H1 (cell line): ENCODE measurements at regions not wholly inside any gene's neighbourhood (a gene's known extent, or its start where the extent isn't known, plus 50 kb on each side); places are given as distances from the start of the nearest gene placed in this dataset.

Source experiments
- CTCF ChIA-PET: fragments of 300-600 bp; sonication (Branson Sonifier 250); formaldehyde crosslinking; loops from one replicate; lab custom pipeline; 2021; ENCODE audit not compliant: partially characterized antibody; lab: Charles Lee
- POLR2A ChIA-PET: fragments of 300-600 bp; sonication (Branson Sonifier 250); formaldehyde crosslinking; loops from one replicate; lab custom pipeline; 2021; ENCODE audit warnings: inconsistent platforms; ENCODE audit not compliant: partially characterized antibody; lab: Charles Lee
- DNase-seq, 2 experiments: peaks; one replicate each; pipeline versions ENCODE4 v3.0.0 to v3.0.0-alpha.2; 2010 to 2022; ENCODE audit warnings: low spot score in 2 of 2, low read depth in 1 of 2, mixed read lengths in 1 of 2
- FAIRE-seq: peaks from 2 replicates; lab custom pipeline; 2011; peaks lifted over from hg19 to GRCh38; lab: Jason Lieb, UNC
- H2AFZ ChIP-seq: 2 replicates; pipeline ENCODE4 v1.8.1; 2012; ENCODE audit warnings: low read length, inconsistent platforms
- H2AK5ac ChIP-seq: 2 replicates; pipeline ENCODE4 v1.6.1; 2013; ENCODE audit warnings: low read depth, low read length
- H2BK120ac ChIP-seq: replicated peaks from 2 replicates; pipeline ENCODE3; 2013; ENCODE audit warnings: low read depth, low read length, inconsistent platforms
- H2BK12ac ChIP-seq: 2 replicates; pipeline ENCODE4 v1.6.1; 2013; ENCODE audit warnings: low read depth, low read length
- H2BK15ac ChIP-seq: 2 replicates; pipeline ENCODE4 v1.6.1; 2013; ENCODE audit warnings: low read length
- H2BK20ac ChIP-seq: 2 replicates; pipeline ENCODE4 v1.6.1; 2013; ENCODE audit warnings: low read length
- H2BK5ac ChIP-seq: 2 replicates; pipeline ENCODE4 v1.6.1; 2013; ENCODE audit warnings: low read depth, low read length
- H3K14ac ChIP-seq: 2 replicates; pipeline ENCODE4 v1.6.1; 2013; ENCODE audit warnings: inconsistent platforms; ENCODE audit not compliant: insufficient read length
- H3K18ac ChIP-seq: 2 replicates; pipeline ENCODE4 v1.6.1; 2013; ENCODE audit warnings: low read length; ENCODE audit errors: extremely low read depth
- H3K23ac ChIP-seq: 2 replicates; pipeline ENCODE4 v1.6.1; 2013; ENCODE audit warnings: inconsistent platforms; ENCODE audit not compliant: insufficient read length
- H3K23me2 ChIP-seq: 2 replicates; pipeline ENCODE4 v1.6.1; 2013; ENCODE audit warnings: low read depth, low read length
- H3K27ac ChIP-seq: 2 replicates; pipeline ENCODE4 v1.6.1; 2011; ENCODE audit warnings: low read depth, low read length, inconsistent platforms
- H3K27me3 ChIP-seq, 4 experiments: replicated peaks in 1 of 4; 1 replicate in 1 of 4; 2 replicates in 3 of 4; pipeline versions ENCODE4 v1.6.1 to v1.8.1; 2011 to 2013; ENCODE audit warnings: low read length in 3 of 4, mild to moderate bottlenecking in 3 of 4, inconsistent platforms in 2 of 4, mixed read lengths in 2 of 4, moderate library complexity in 1 of 4; ENCODE audit not compliant: control insufficient read depth in 3 of 4, insufficient read depth in 3 of 4; ENCODE audit errors: extremely low read depth in 1 of 4
- H3K36me3 ChIP-seq, 4 experiments: 2 replicates each; pipeline versions ENCODE4 v1.6.1 to v1.8.1; 2011 to 2013; ENCODE audit warnings: mild to moderate bottlenecking in 4 of 4, low read length in 3 of 4, moderate library complexity in 2 of 4, control low read depth in 1 of 4, inconsistent platforms in 1 of 4; ENCODE audit not compliant: insufficient read depth in 4 of 4, control insufficient read depth in 2 of 4
- H3K4ac ChIP-seq: replicated peaks from 2 replicates; pipeline ENCODE3; 2013; ENCODE audit warnings: low read length, low read depth, mixed read lengths, inconsistent platforms; ENCODE audit not compliant: insufficient read length
- H3K4me1 ChIP-seq, 4 experiments: replicated peaks in 1 of 4; 1 replicate in 1 of 4; 2 replicates in 3 of 4; pipeline versions ENCODE4 v1.6.1 to v1.8.1; 2011 to 2013; ENCODE audit warnings: low read length in 3 of 4, inconsistent platforms in 2 of 4, mixed read lengths in 1 of 4; ENCODE audit not compliant: insufficient read depth in 4 of 4, control insufficient read depth in 3 of 4
- H3K4me2 ChIP-seq, 2 experiments: 2 replicates each; pipeline versions ENCODE4 v1.6.1 to v1.8.1; 2011 to 2013; ENCODE audit warnings: low read depth in 2 of 2, low read length in 2 of 2, control low read depth in 1 of 2, inconsistent platforms in 1 of 2, mild to moderate bottlenecking in 1 of 2; ENCODE audit not compliant: insufficient read depth in 1 of 2
- H3K4me3 ChIP-seq, 4 experiments: fragments of 200-600, 300-600 bp in 1 of 4; sonication (generic), shearing (Covaris generic), sonication (Bioruptor Twin) in 1 of 4; 2 replicates each; pipeline versions ENCODE4 v1.5.1 to v1.8.1; 2011 to 2016; ENCODE audit warnings: low read length in 4 of 4, low read depth in 3 of 4, control low read depth in 2 of 4, inconsistent platforms in 2 of 4, mild to moderate bottlenecking in 2 of 4, mixed read lengths in 1 of 4, moderate library complexity in 1 of 4; ENCODE audit not compliant: insufficient read depth in 2 of 4; ENCODE audit errors: extremely low read depth in 1 of 4
- H3K56ac ChIP-seq: replicated peaks from 2 replicates; pipeline ENCODE3; 2013; ENCODE audit warnings: low read depth, mild to moderate bottlenecking, mixed read lengths, low read length, inconsistent platforms; ENCODE audit not compliant: insufficient read length
- H3K79me1 ChIP-seq: 2 replicates; pipeline ENCODE4 v1.6.1; 2013; ENCODE audit warnings: low read depth, low read length, control low read depth
- H3K79me2 ChIP-seq, 2 experiments: 2 replicates each; pipeline versions ENCODE4 v1.6.1 to v1.8.1; 2012 to 2013; ENCODE audit warnings: low read length in 2 of 2, mild to moderate bottlenecking in 2 of 2, inconsistent platforms in 1 of 2; ENCODE audit not compliant: insufficient read depth in 2 of 2, control insufficient read depth in 1 of 2
- H3K9ac ChIP-seq, 4 experiments: replicated peaks in 1 of 4; 1 replicate in 1 of 4; 2 replicates in 3 of 4; pipeline versions ENCODE4 v1.6.1 to v1.8.1; 2011 to 2013; ENCODE audit warnings: low read depth in 3 of 4, low read length in 3 of 4, control low read depth in 2 of 4, mild to moderate bottlenecking in 2 of 4, moderate library complexity in 2 of 4, inconsistent platforms in 1 of 4; ENCODE audit errors: extremely low read depth in 1 of 4
- H3K9me3 ChIP-seq, 2 experiments: 2 replicates each; pipeline versions ENCODE4 v1.6.1 to v1.8.1; 2012 to 2013; ENCODE audit warnings: mild to moderate bottlenecking in 2 of 2, moderate library complexity in 2 of 2, control low read depth in 1 of 2, inconsistent platforms in 1 of 2, low read depth in 1 of 2, low read length in 1 of 2, mixed read lengths in 1 of 2; ENCODE audit not compliant: insufficient read depth in 2 of 2
- H4K20me1 ChIP-seq, 2 experiments: replicated peaks in 1 of 2; 2 replicates each; pipeline versions ENCODE3 to v1.8.1; 2011 to 2013; ENCODE audit warnings: inconsistent platforms in 2 of 2, low read length in 2 of 2, mild to moderate bottlenecking in 1 of 2; ENCODE audit not compliant: insufficient read depth in 2 of 2, control insufficient read depth in 1 of 2
- H4K5ac ChIP-seq: 2 replicates; pipeline ENCODE4 v1.6.1; 2013; ENCODE audit warnings: low read length, low read depth, mixed read lengths, inconsistent platforms; ENCODE audit not compliant: insufficient read length
- H4K8ac ChIP-seq: 2 replicates; pipeline ENCODE4 v1.8.0; 2013; ENCODE audit warnings: mild to moderate bottlenecking, moderate library complexity, low read length, inconsistent platforms; ENCODE audit not compliant: insufficient read depth; ENCODE audit errors: extremely low read depth
- H4K91ac ChIP-seq: replicated peaks from 2 replicates; pipeline ENCODE3; 2013; ENCODE audit warnings: low read length, mixed read lengths, inconsistent platforms; ENCODE audit not compliant: insufficient read length
- CBX5 ChIP-seq: fragments of 300-800, 300-1000 bp; sonication (generic); IDR thresholded peaks from 2 replicates; pipeline ENCODE4 v1.7.1; 2016; ENCODE audit warnings: antibody characterized with exemption, low read length, low read depth
- CHD2 ChIP-seq: IDR thresholded peaks from 2 replicates; pipeline ENCODE4 v1.6.1; 2012; ENCODE audit warnings: low read length, improper control_type of control experiment
- EZH2 ChIP-seq: fragments of 200-600 bp; sonication (generic); IDR thresholded peaks from 2 replicates; pipeline ENCODE4 v1.7.1; 2012; ENCODE audit warnings: low read depth, mild to moderate bottlenecking, moderate library complexity, low read length, inconsistent platforms; ENCODE audit not compliant: severe bottlenecking
- FOSL1 ChIP-seq: IDR thresholded peaks from 2 replicates; pipeline ENCODE4 v1.6.1; 2011; ENCODE audit warnings: mild to moderate bottlenecking, low read depth, low read length, moderate library complexity; ENCODE audit not compliant: insufficient read depth
- GABPA ChIP-seq: IDR thresholded peaks from 2 replicates; pipeline ENCODE4 v1.6.1; 2011; ENCODE audit warnings: mild to moderate bottlenecking, low read length, moderate library complexity, borderline replicate concordance; ENCODE audit not compliant: insufficient read depth
- GTF2F1 ChIP-seq: IDR thresholded peaks from 2 replicates; pipeline ENCODE4 v1.6.1; 2012; ENCODE audit warnings: low read depth, low read length, improper control_type of control experiment, borderline replicate concordance
- KDM5A ChIP-seq: fragments of 200-600 bp; IDR thresholded peaks from 2 replicates; pipeline ENCODE4 v1.7.1; 2012; ENCODE audit warnings: mild to moderate bottlenecking, low read length, inconsistent platforms, mixed read lengths
- NRF1 ChIP-seq: IDR thresholded peaks from 2 replicates; pipeline ENCODE4 v1.6.1; 2011; ENCODE audit warnings: mild to moderate bottlenecking, low read depth, low read length, improper control_type of control experiment
- RFX5 ChIP-seq: IDR thresholded peaks from 2 replicates; pipeline ENCODE4 v1.6.1; 2011; ENCODE audit warnings: low read depth, low read length, improper control_type of control experiment, borderline replicate concordance
- SIN3A ChIP-seq, 2 experiments: IDR thresholded peaks in 1 of 2; conservative IDR thresholded peaks in 1 of 2; 2 replicates each; pipeline ENCODE4 v1.6.1; 2011 to 2012; ENCODE audit warnings: low read length in 2 of 2, improper control_type of control experiment in 1 of 2, low read depth in 1 of 2, mild to moderate bottlenecking in 1 of 2
- SP1 ChIP-seq: IDR thresholded peaks from 2 replicates; pipeline ENCODE4 v1.6.1; 2011; ENCODE audit warnings: low read depth, low read length
- WGBS, 2 experiments: shearing (Covaris generic) in 1 of 2; methylation state at CpG; one replicate each; pipeline versions ENCODE4 v1.1.6 to v1.1.7; 2013 to 2015; ENCODE audit warnings: low lambda C conversion rate in 2 of 2, mixed read lengths in 2 of 2, inconsistent platforms in 1 of 2, low coverage in 1 of 2, missing lambda C conversion rate in 1 of 2; ENCODE audit not compliant: insufficient replicate concordance in 2 of 2, insufficient coverage in 1 of 2, insufficient read length in 1 of 2; ENCODE audit errors: extremely low coverage in 1 of 2, missing lambda C conversion rate in 1 of 2; 5-methylcytosine and 5-hydroxymethylcytosine counted together
- TF ChIP-seq, protein P1 (sequence below), 3 experiments: IDR thresholded peaks; 1 replicate in 2 of 3; 2 replicates in 1 of 3; pipeline versions ENCODE4 v1.5.1 to v1.6.1; 2011; ENCODE audit warnings: low read length in 3 of 3, mild to moderate bottlenecking in 3 of 3, inconsistent platforms in 2 of 3, low read depth in 1 of 3, moderate library complexity in 1 of 3; ENCODE audit not compliant: insufficient read depth in 1 of 3; ENCODE audit errors: control extremely low read depth in 1 of 3

DNA sequence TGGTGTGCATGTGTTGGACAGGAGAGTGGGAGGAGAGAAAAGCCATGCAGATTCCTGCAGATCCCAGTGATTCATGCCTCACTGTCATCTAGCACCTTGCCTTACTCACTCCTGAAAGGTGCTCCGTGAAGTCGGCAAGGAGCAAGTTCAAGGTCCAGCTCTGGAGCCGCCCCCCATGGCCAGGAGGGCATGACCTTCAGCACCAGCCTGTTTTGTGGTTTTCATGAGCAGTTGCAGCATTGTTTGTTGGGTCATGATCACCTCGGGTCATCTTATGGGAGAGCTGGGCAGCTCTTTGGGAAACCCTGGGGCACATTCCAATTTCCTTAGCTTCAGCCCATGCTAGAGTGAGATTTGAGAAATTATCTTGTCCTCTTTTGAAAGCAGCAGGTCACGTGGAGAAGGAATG lies 137.5 kb upstream of the IRX3 start:
- FAIRE-seq (no peak), DNase-seq (no peak)
- Histone ChIP-seq H2BK120ac (no peak overlapping the region), H4K8ac (no peak overlapping the region), H2AK5ac (no peak overlapping the region), H3K27me3 (no peaks in the 10 kb centered on the region; a peak in 1 of 7 replicates), H4K91ac (no peak overlapping the region), H3K36me3 (no peaks in the 10 kb centered on the region), H3K18ac (no peak overlapping the region), H3K56ac (no peak overlapping the region), H3K4me2 (no peak overlapping the region), H3K23me2 (no peaks in the 10 kb centered on the region), H3K4ac (no peak overlapping the region), H3K9me3 (no peaks in the 10 kb centered on the region), H4K20me1 (no peaks in the 10 kb centered on the region), H3K4me1 (no peaks in the 10 kb centered on the region), H2BK20ac (no peak overlapping the region), H2BK5ac (no peak overlapping the region), H3K79me2 (no peaks in the 10 kb centered on the region), H4K5ac (no peak overlapping the region), H2BK12ac (no peak overlapping the region), H2BK15ac (no peak overlapping the region), H3K79me1 (no peaks in the 10 kb centered on the region), H3K27ac (no peak overlapping the region), H3K23ac (no peak overlapping the region), H2AFZ (no peak overlapping the region), H3K9ac (no peak overlapping the region), H3K4me3 (no peak overlapping the region), H3K14ac (no peak overlapping the region)
- 81% methylated on average over 5 of the region's 5 CpGs; no CpG with 5 or more reads in 1 of the 2 experiments for WGBS, 2 experiments
- POLR2A ChIA-PET = no interaction called here
- CTCF ChIA-PET = interaction anchor here (0.6 kb wide), 1 partner anchor 62 kb away, joined by 3 read pairs; no protein-coding TSS in a partner anchor
- TF ChIP-seq SIN3A (conservative IDR thresholded peaks at IDR 0.05 in 1 of 2, IDR thresholded peaks at IDR 0.05 in 1 of 2; ENCODE audit: low read depth in 1 of 2, low read length in 2 of 2) (no peak), GTF2F1 (no peak), RFX5 (no peak), EZH2 (no peak), CBX5 (no peak), FOSL1 (no peak), GABPA (no peak), NRF1 (no peak), CHD2 (no peak), KDM5A (no peak), SP1 (no peak)
- TF ChIP-seq, protein P1, sequence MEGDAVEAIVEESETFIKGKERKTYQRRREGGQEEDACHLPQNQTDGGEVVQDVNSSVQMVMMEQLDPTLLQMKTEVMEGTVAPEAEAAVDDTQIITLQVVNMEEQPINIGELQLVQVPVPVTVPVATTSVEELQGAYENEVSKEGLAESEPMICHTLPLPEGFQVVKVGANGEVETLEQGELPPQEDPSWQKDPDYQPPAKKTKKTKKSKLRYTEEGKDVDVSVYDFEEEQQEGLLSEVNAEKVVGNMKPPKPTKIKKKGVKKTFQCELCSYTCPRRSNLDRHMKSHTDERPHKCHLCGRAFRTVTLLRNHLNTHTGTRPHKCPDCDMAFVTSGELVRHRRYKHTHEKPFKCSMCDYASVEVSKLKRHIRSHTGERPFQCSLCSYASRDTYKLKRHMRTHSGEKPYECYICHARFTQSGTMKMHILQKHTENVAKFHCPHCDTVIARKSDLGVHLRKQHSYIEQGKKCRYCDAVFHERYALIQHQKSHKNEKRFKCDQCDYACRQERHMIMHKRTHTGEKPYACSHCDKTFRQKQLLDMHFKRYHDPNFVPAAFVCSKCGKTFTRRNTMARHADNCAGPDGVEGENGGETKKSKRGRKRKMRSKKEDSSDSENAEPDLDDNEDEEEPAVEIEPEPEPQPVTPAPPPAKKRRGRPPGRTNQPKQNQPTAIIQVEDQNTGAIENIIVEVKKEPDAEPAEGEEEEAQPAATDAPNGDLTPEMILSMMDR (IDR thresholded peaks at IDR 0.05; ENCODE audit: control extremely low read depth in 1 of 3, insufficient read depth in 1 of 3, low read depth in 1 of 3, low read length in 3 of 3) = no peak
